ENCODE measurements at regions not wholly inside any gene's neighbourhood (a gene's known extent, or its start where the extent isn't known, plus 50 kb on each side); places are given as distances from the start of the nearest gene placed in this dataset.
"Not testable (repeated sequence)": the region's sequence is repeated elsewhere in the genome, so short reads cannot be mapped to it uniquely, and the experiment has no call there.

DNA sequence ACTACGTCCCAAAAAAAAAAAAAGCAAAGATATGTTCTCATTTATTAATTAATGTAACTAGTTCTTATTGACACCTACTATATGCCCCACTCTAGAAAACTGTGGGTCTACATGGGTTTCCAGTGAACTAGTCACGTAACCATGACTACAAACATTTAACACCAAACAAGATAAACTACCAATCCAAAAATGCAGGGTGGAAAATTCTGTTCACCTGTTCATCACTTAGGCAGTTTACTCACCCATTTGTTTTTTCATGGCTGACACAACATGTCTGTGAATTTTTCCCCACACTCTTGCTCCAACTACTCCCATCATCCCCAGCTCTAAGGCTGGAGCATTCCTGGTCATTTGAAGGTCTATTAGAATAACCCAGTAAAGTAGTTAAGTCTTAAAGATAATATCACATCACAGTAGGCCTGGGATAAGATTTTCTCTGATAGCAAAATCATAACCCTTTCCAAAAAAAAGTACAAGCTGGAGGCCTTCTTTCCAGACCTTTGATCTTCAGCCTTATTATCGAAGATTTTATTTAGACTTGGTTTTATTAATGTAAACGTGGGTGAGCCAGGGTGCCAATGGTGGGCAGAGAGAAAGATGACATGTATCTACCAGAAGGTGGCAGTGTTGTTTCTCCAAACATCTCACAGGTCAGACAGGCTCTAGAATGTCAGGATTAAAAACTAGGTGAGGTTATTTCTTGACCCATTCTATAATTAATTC, 61.6 kb upstream of the DAAM1 start:
- H3K27ac ChIP-seq, result no peak overlapping the region

DNA sequence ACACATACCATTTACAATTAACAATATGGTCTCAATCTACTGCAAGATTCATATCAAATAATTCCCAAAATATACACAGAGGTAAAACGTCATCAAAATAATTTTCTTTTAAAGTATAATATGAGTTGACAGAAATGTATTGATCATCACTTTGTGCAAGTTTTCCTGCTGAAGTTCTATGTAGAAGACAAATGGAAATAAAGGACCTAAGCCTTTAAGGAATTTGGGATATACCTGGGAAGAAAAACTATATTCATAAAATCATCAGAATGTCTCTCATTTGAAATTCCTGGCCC, 61.1 kb upstream of the DAAM1 start:
- Histone ChIP-seq H3K4me1 (replicated peaks) (no peaks in the 10 kb centered on the region), H3K27ac (no peak overlapping the region), H3K9me3 (replicated peaks) (no peaks in the 10 kb centered on the region), H3K4me3 (no peak overlapping the region), H3K27me3 (replicated peaks) (no peaks in the 10 kb centered on the region), H3K36me3 (no peaks in the 10 kb centered on the region)
- no peak for DNase-seq (ENCODE audit: low read depth in 1 of 2, low spot score in 2 of 2)

More for the DNA sequence above, 61.6 kb upstream of the DAAM1 start:
- no peaks in the 10 kb centered on the region for H3K9me3 ChIP-seq (replicated peaks)
- DNase-seq (ENCODE audit: low read depth in 1 of 2, low spot score in 2 of 2), result peak in 1 of 2 experiments; percentile 21
- no peaks in the 10 kb centered on the region for H3K36me3 ChIP-seq
- no peaks in the 10 kb centered on the region for H3K27me3 ChIP-seq (replicated peaks)
- H3K4me1 ChIP-seq (replicated peaks), result no peaks in the 10 kb centered on the region
- H3K4me3 ChIP-seq, result no peak overlapping the region

- Histone ChIP-seq H3K36me3 (no peaks in the 10 kb centered on the region), H3K4me3 (no peak overlapping the region), H3K4me1 (replicated peaks) (no peaks in the 10 kb centered on the region), H3K27ac (no peak overlapping the region), H3K9me3 (replicated peaks) (no peaks in the 10 kb centered on the region), H3K27me3 (replicated peaks) (no peaks in the 10 kb centered on the region)
- DNase-seq (ENCODE audit: low read depth in 1 of 2, low spot score in 2 of 2), result no peak
Observed at GRCh38 chr14:59130462-59130861, 58.0 kb upstream of the DAAM1 start.

DNA sequence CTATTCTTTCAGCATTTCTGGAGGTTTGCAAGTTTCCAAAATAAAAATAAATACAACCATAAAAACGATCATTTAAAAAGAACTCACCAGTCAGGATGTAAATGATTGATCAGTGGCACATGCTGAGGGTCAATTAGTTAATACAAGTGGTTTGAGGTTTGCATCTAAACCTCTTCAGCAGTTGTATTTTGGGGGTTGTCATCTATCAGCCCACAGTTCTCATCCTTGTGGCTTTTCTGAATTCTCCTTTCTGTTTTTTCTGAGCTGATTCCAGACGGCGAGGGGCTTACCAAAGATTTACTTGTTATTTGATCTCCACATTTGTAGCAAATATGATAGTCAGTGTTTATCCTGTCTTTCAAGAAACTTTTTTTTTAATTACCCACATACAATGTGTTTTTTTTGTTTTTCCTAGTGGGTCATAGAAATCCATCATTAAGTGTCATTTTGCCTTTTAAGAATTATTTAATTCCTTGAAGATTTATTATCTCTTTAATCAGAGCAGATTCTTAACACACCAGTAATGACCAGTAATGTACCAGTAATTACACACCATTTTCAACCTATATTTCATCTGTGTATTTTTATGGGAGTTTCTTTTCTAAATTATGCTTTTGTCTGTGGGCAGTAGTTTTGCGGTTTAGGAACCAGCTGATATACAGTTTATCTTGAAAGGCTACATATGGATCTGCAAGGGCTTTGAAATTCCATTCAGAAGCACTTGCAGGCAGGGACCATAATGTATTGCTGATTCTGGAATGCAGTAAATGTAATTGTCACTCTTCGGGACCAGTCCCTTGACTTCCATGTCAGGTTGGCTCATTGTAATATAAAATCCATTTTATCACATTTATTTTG, 56.3 kb upstream of the DAAM1 start:
- no peak for DNase-seq (ENCODE audit: low read depth in 1 of 2, low spot score in 2 of 2)
- H3K36me3 ChIP-seq, result no peaks in the 10 kb centered on the region
- H3K4me3 ChIP-seq, result no peak overlapping the region
- H3K9me3 ChIP-seq (replicated peaks), result no peaks in the 10 kb centered on the region
- no peaks in the 10 kb centered on the region for H3K27me3 ChIP-seq (replicated peaks)
- no peaks in the 10 kb centered on the region for H3K4me1 ChIP-seq (replicated peaks)
- no peak overlapping the region for H3K27ac ChIP-seq

DNA sequence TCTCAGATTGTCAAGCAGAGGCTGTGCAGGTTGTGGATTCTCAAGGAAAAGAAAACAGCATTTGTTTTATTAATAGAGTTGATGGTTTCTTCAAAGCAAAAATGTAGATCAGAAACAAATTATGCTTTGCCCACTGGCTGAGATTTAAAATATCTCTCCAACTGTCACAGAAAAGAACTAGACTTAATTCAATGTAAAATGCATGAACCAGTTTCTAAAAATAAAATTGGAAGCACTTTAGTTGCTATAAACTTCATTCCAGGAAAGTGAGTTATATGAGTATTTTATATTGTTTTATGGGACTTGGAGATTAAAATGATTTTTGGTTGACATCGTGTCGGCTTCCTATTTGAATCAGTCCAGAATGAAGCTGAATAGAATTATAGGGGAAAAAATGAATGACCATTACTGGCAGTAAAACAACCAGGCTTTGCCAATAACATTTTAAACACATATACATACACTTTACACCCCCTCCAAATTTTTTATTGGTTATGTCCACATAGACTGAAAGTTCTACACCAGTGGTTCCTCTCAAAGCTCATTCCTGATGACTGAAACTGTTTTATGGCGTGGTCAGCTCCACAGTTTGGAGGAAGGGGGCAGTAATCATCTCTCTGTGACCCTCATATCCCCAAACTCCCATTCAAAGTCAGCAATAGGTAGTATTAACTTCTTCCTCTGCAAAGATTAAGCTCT, 55.5 kb upstream of the DAAM1 start:
- no peak overlapping the region for H3K4me3 ChIP-seq
- no peak for DNase-seq (ENCODE audit: low read depth in 1 of 2, low spot score in 2 of 2)
- H3K9me3 ChIP-seq (replicated peaks), result no peaks in the 10 kb centered on the region
- no peak overlapping the region for H3K27ac ChIP-seq
- no peaks in the 10 kb centered on the region for H3K27me3 ChIP-seq (replicated peaks)
- H3K36me3 ChIP-seq, result no peaks in the 10 kb centered on the region
- H3K4me1 ChIP-seq (replicated peaks), result no peaks in the 10 kb centered on the region

DNA sequence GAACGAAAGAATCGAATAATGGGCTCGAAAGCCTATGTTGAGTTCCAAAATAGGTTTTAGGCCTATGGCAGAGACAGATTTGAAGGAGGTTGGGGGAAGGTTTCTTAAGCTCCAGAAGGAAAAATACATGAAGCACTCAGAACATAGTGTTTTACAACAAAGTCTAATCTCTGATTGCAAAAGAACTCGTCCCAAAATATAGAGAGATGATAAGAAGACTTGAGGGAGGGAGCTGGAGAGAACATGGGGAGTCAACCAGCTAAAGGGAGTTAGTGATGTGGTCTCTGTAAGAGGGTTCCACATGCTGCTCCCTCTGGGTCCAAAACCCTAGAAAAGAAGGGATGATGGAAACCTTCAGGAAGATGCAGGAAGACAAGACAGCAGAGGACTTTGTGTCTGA, 54.8 kb upstream of the DAAM1 start:
- no peaks in the 10 kb centered on the region for H3K4me1 ChIP-seq (replicated peaks)
- no peaks in the 10 kb centered on the region for H3K27me3 ChIP-seq (replicated peaks)
- H3K27ac ChIP-seq, result no peak overlapping the region
- DNase-seq (ENCODE audit: low read depth in 1 of 2, low spot score in 2 of 2), result no peak
- no peak overlapping the region for H3K4me3 ChIP-seq
- H3K36me3 ChIP-seq, result no peaks in the 10 kb centered on the region
- H3K9me3 ChIP-seq (replicated peaks), result no peaks in the 10 kb centered on the region

DNA sequence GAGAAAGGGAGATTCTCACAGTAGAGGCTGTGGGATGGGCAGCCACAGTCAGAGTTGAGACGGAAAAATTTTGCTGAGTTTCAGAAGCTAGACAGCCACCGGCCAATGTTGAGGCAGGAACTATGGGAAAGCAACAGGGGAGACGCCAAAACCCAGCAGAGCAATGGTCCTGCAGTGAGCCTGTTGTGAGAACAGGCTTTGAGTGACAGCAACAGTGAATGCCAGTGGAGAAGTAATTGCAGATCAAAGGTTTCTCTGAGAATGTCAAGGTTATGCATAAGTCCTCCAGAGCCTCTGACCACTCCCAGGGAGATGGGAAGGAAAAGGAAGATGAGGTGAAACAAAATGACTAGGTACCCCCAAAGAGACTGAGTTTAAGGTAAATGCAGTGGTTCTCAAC, 54.2 kb upstream of the DAAM1 start:
- no peaks in the 10 kb centered on the region for H3K27me3 ChIP-seq (replicated peaks)
- H3K4me3 ChIP-seq, result no peak overlapping the region
- no peaks in the 10 kb centered on the region for H3K4me1 ChIP-seq (replicated peaks)
- H3K36me3 ChIP-seq, result no peaks in the 10 kb centered on the region
- no peak for DNase-seq (ENCODE audit: low read depth in 1 of 2, low spot score in 2 of 2)
- no peak overlapping the region for H3K27ac ChIP-seq
- H3K9me3 ChIP-seq (replicated peaks), result no peaks in the 10 kb centered on the region

DNA sequence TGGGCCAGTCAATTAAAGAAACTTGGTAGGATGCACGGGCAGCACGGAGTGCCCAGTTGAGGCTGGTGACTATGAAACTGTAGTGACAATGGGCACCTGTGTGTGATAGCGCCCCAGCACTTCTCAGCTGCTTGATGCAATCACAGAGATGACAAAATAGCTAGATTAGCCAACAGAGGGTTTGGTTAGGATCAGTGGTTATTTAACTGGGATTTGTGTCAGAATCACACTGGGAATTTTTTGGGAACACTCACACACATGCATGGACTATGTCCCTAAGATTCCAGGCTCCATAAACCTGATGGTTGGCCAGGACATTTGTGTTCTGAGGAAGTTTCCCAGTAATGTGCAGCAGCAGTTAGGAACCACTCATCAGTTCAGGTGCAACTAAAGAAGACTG, 51.2 kb upstream of the DAAM1 start:
- no peak for DNase-seq (ENCODE audit: low read depth in 1 of 2, low spot score in 2 of 2)
- no peaks in the 10 kb centered on the region for H3K9me3 ChIP-seq (replicated peaks)

DNA sequence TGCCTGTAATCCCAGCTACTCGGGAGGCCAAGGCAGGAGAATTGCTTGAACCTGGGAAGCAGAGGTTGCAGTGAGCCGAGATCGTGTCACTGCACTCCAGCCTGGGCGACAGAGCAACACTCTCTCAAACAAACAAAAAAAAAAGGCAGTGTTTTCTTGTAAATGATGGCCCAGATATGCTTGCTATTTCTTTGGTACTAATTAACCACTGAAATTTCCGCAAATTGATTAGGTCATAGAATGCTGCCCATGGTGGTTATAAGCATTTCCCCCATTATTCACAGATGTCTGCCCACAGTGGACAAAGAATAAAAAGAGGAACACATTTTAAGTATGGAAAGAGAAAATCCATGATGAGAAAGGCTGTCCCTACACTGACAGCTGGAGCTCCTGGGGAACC, 49.9 kb upstream of the DAAM1 start:
- H3K27me3 ChIP-seq (replicated peaks); DNase-seq (ENCODE audit: low read depth in 1 of 2, low spot score in 2 of 2): not testable (repeated sequence)

More for the DNA sequence above, 51.2 kb upstream of the DAAM1 start:
- Histone ChIP-seq H3K4me1 (replicated peaks) (no peaks in the 10 kb centered on the region), H3K36me3 (no peaks in the 10 kb centered on the region), H3K27ac (no peak overlapping the region), H3K4me3 (no peak overlapping the region), H3K27me3 (replicated peaks) (no peaks in the 10 kb centered on the region)

More for the DNA sequence above, 49.9 kb upstream of the DAAM1 start:
- not testable (repeated sequence) for H3K4me3 ChIP-seq; H3K9me3 ChIP-seq (replicated peaks); H3K27ac ChIP-seq; H3K4me1 ChIP-seq (replicated peaks); H3K36me3 ChIP-seq
